PC-3 (cell line): ENCODE measurements at regions not wholly inside any gene's neighbourhood (a gene's known extent, or its start where the extent isn't known, plus 50 kb on each side); places are given as distances from the start of the nearest gene placed in this dataset.
A peak's percentile ranks its signal among the peaks of the same experiment; 100 is the strongest.

Experiments
- ATAC-seq: fragments of 200-7000 bp; cut with Tn5 transposase; 2 replicates; pipeline ENCODE4 v1.9.1; 2020; ENCODE audit warnings: mild to moderate bottlenecking, moderate library complexity
- BruUV-seq: library from RNA; stranded (reverse); fragments of 400-500 nt; replicated peaks from 2 replicates; lab custom pipeline; 2021; lab: Mats Ljungman, UMichigan
- CTCF ChIA-PET: fragments of 300-600 bp; sonication (Branson Sonifier 250); formaldehyde crosslinking; loops from one replicate; lab custom pipeline; 2022; ENCODE audit warnings: antibody characterized with exemption; lab: Charles Lee
- POLR2A ChIA-PET: fragments of 300-600 bp; sonication (Branson Sonifier 250); formaldehyde crosslinking; loops from one replicate; lab custom pipeline; 2022; ENCODE audit warnings: antibody characterized with exemption; ENCODE audit not compliant: unreplicated experiment; lab: Charles Lee
- DNase-seq: peaks from one replicate; pipeline ENCODE4 v3.0.0-alpha.2; 2015
- H2AFZ ChIP-seq: fragments of 300-600 bp; sonication (generic); 2 replicates; pipeline ENCODE4 v1.6.0; 2016; ENCODE audit warnings: antibody characterized with exemption, low read length
- H3F3A ChIP-seq: fragments of 300-600 bp; sonication (generic); one replicate; pipeline ENCODE4 v1.6.0; 2017; ENCODE audit warnings: antibody characterized with exemption, low read length, control low read depth, mild to moderate bottlenecking; ENCODE audit not compliant: unreplicated experiment
- H3K27ac ChIP-seq: fragments of 300-600 bp; sonication (generic); 2 replicates; pipeline ENCODE4 v1.5.1; 2016; ENCODE audit warnings: mild to moderate bottlenecking, low read length
- H3K27me3 ChIP-seq: fragments of 300-600 bp; sonication (generic); 2 replicates; pipeline ENCODE4 v1.6.1; 2016; ENCODE audit warnings: low read length, mixed read lengths
- H3K36me3 ChIP-seq: fragments of 300-600 bp; sonication (generic); 2 replicates; pipeline ENCODE4 v1.6.1; 2016; ENCODE audit warnings: low read depth, mixed run types, low read length, mixed read lengths
- H3K4me1 ChIP-seq: fragments of 300-600 bp; sonication (generic); 2 replicates; pipeline ENCODE4 v1.5.1; 2016; ENCODE audit warnings: low read length; ENCODE audit not compliant: insufficient read depth
- H3K4me2 ChIP-seq: fragments of 300-600 bp; sonication (generic); 2 replicates; pipeline ENCODE4 v1.6.0; 2016; ENCODE audit warnings: low read length
- H3K4me3 ChIP-seq: fragments of 300-600 bp; sonication (generic); 2 replicates; pipeline ENCODE4 v1.5.1; 2016; ENCODE audit warnings: mild to moderate bottlenecking, low read length, mixed read lengths
- H3K79me2 ChIP-seq: fragments of 300-600 bp; sonication (generic); 2 replicates; pipeline ENCODE4 v1.6.1; 2017; ENCODE audit warnings: low read length, mixed read lengths
- H3K9ac ChIP-seq: fragments of 300-600 bp; sonication (generic); 2 replicates; pipeline ENCODE4 v1.6.0; 2016; ENCODE audit warnings: mild to moderate bottlenecking, low read length
- H3K9me2 ChIP-seq: fragments of 300-600 bp; sonication (generic); replicated peaks from 2 replicates; pipeline ENCODE4 v1.6.1; 2016; ENCODE audit warnings: mixed run types, low read length, mixed read lengths
- H3K9me3 ChIP-seq: fragments of 300-600 bp; sonication (generic); 2 replicates; pipeline ENCODE4 v1.6.1; 2016; ENCODE audit warnings: low read length, mixed read lengths
- H4K20me1 ChIP-seq: fragments of 300-600 bp; sonication (generic); 2 replicates; pipeline ENCODE4 v1.6.1; 2016; ENCODE audit warnings: low read length, mixed read lengths
- EZH2 ChIP-seq: fragments of 300-600 bp; sonication (generic); IDR thresholded peaks from one replicate; pipeline ENCODE4 v1.6.1; 2017; ENCODE audit warnings: antibody characterized with exemption, mild to moderate bottlenecking, low read length; ENCODE audit not compliant: unreplicated experiment
- EZH2phosphoT487 ChIP-seq: fragments of 300-600 bp; sonication (generic); IDR thresholded peaks from 2 replicates; pipeline ENCODE4 v1.6.1; 2018; ENCODE audit warnings: mild to moderate bottlenecking, antibody characterized with exemption, low read length, borderline replicate concordance
- intact Hi-C: fragments of 100-400 bp; cut with micrococcal nuclease; formaldehyde crosslinking; loops from 2 replicates; pipeline ENCODE4 v1.9.0; 2023
- TF ChIP-seq, protein P1 (sequence below): fragments of 300-600 bp; sonication (generic); conservative IDR thresholded peaks from 2 replicates; pipeline ENCODE4 v1.5.1; 2017; ENCODE audit warnings: antibody characterized with exemption, low read depth, mild to moderate bottlenecking, low read length

DNA sequence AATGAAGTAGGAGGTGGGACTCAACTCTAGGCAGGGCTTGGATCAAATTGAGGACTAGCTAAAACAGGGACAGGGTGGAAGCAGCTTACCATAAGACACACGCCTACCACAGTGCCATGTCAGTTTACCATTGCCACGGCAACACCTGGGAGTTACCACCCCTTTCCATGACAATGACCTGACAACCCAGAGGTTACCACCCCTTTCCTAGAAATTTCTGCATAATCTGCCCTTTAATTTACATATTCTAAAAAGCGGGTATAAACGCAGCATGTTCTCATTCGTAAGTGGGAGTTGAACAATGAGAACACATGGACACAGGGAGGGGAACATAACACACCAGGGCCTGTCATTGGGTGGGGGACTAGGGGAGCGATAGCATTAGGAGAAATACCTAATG is 72.7 kb downstream of the GCC1 start:
- H4K20me1 ChIP-seq, result no peaks in the 10 kb centered on the region
- intact Hi-C loops, result loop anchor here (5.0 to 10.0 kb wide), 2 partner anchors 120 to 168 kb away; partner anchors contain the start of gene ZNF800
- peaks cover 29% of the 10 kb centered on the region for H3K27me3 ChIP-seq
- no peaks in the 10 kb centered on the region for H3F3A ChIP-seq
- ChIA-PET POLR2A (no interaction called here), CTCF (no interaction called here)
- no peak for ATAC-seq
- no peaks in the 10 kb centered on the region for H3K4me1 ChIP-seq
- H3K9me3 ChIP-seq, result no peaks in the 10 kb centered on the region
- no peak overlapping the region for H3K4me3 ChIP-seq
- no peaks in the 10 kb centered on the region for H3K9me2 ChIP-seq
- TF ChIP-seq EZH2phosphoT487 (no peak), EZH2 (no peak)
- TF ChIP-seq, protein P1, sequence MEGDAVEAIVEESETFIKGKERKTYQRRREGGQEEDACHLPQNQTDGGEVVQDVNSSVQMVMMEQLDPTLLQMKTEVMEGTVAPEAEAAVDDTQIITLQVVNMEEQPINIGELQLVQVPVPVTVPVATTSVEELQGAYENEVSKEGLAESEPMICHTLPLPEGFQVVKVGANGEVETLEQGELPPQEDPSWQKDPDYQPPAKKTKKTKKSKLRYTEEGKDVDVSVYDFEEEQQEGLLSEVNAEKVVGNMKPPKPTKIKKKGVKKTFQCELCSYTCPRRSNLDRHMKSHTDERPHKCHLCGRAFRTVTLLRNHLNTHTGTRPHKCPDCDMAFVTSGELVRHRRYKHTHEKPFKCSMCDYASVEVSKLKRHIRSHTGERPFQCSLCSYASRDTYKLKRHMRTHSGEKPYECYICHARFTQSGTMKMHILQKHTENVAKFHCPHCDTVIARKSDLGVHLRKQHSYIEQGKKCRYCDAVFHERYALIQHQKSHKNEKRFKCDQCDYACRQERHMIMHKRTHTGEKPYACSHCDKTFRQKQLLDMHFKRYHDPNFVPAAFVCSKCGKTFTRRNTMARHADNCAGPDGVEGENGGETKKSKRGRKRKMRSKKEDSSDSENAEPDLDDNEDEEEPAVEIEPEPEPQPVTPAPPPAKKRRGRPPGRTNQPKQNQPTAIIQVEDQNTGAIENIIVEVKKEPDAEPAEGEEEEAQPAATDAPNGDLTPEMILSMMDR, result no peak
- H3K4me2 ChIP-seq, result no peak overlapping the region
- H3K79me2 ChIP-seq, result no peaks in the 10 kb centered on the region
- H3K9ac ChIP-seq, result no peak overlapping the region
- no peaks in the 10 kb centered on the region for H3K36me3 ChIP-seq
- H3K27ac ChIP-seq, result no peak overlapping the region
- no peak for DNase-seq
- BruUV-seq, result no TSS peak
- H2AFZ ChIP-seq, result no peak overlapping the region

DNA sequence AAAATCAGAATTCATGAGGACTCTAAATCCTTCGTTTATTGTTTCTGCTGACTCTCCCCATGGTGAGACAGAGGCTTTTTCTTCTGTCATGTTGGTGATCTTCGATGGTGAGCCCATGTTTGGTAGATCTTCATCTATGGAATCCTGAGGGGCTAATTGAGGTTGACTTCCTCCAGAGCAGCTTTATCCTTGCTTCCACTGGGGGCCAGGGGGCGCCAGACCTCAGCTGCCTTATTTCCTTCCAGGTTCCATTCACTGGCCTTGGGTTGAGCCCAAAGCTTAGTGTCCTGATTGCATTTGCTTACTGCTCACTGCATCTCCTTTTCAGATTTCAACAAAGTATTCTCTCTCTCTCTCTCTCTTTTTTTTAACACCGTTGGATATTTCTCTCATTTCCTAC is 80.7 kb downstream of the GCC1 start:
- Histone ChIP-seq H3K27ac (no peak overlapping the region), H3K4me3 (no peak overlapping the region), H3K36me3 (no peaks in the 10 kb centered on the region), H3K79me2 (no peaks in the 10 kb centered on the region), H3K4me1 (no peaks in the 10 kb centered on the region), H3K4me2 (no peak overlapping the region), H3K9me2 (no peaks in the 10 kb centered on the region), H3K27me3 (peaks cover 20% of the 10 kb centered on the region), H3K9me3 (no peaks in the 10 kb centered on the region), H2AFZ (no peak overlapping the region), H4K20me1 (no peaks in the 10 kb centered on the region), H3F3A (no peaks in the 10 kb centered on the region), H3K9ac (no peak overlapping the region)
- CTCF ChIA-PET, result interaction anchor here (0.7 to 0.8 kb wide), 2 partner anchors 61 to 67 kb away, joined by 3 read pairs; no protein-coding TSS in a partner anchor
- ATAC-seq (peak; percentile 53), DNase-seq (peak; percentile 20)
- intact Hi-C loops, result no loop called here
- no TSS peak for BruUV-seq
- TF ChIP-seq EZH2phosphoT487, result no peak
- TF ChIP-seq, protein P1, result peak; percentile 59; the same call in 1 of the 2 replicates
- POLR2A ChIA-PET, result no interaction called here

- CTCF ChIA-PET, result no interaction called here
Observed at GRCh38 chr7:127501817-127502216, 83.6 kb downstream of the GCC1 start.

More at GRCh38 chr7:127501817-127502216, 83.6 kb downstream of the GCC1 start:
- intact Hi-C loops, result no loop called here
- POLR2A ChIA-PET, result no interaction called here
- H3K9me2 ChIP-seq, result no peaks in the 10 kb centered on the region
- ATAC-seq, result no peak
- H3K4me1 ChIP-seq, result no peaks in the 10 kb centered on the region
- no peak overlapping the region for H3K4me3 ChIP-seq
- no peaks in the 10 kb centered on the region for H3K27me3 ChIP-seq
- TF ChIP-seq EZH2, result no peak
- TF ChIP-seq, protein P1, result no peak
- no peak for TF ChIP-seq EZH2phosphoT487
- no peak for DNase-seq
- no peaks in the 10 kb centered on the region for H4K20me1 ChIP-seq
- H3K79me2 ChIP-seq, result no peaks in the 10 kb centered on the region
- H3K4me2 ChIP-seq, result no peak overlapping the region
- H2AFZ ChIP-seq, result no peak overlapping the region
- no peaks in the 10 kb centered on the region for H3K9me3 ChIP-seq
- H3K36me3 ChIP-seq, result no peaks in the 10 kb centered on the region
- H3F3A ChIP-seq, result no peaks in the 10 kb centered on the region
- no peak overlapping the region for H3K27ac ChIP-seq
- BruUV-seq, result no TSS peak
- no peak overlapping the region for H3K9ac ChIP-seq
